GM19239 (cell line): ENCODE measurements at regions not wholly inside any gene's neighbourhood (a gene's known extent, or its start where the extent isn't known, plus 50 kb on each side); places are given as distances from the start of the nearest gene placed in this dataset.
"Not testable (repeated sequence)": the region's sequence is repeated elsewhere in the genome, so short reads cannot be mapped to it uniquely, and the experiment has no call there.

Source experiments
- DNase-seq: peaks from one replicate; pipeline ENCODE4 v3.0.0; 2011; ENCODE audit warnings: low spot score; ENCODE audit not compliant: insufficient read length
- FAIRE-seq: peaks from 2 replicates; lab custom pipeline; 2011; peaks lifted over from hg19 to GRCh38; lab: Jason Lieb, UNC

- DNase-seq (no peak), FAIRE-seq (no peak)
These were observed 89.8 kb upstream of the ACKR3 start for GRCh38 chr2:236479814-236480213.

GRCh38 chr2:236483102-236483501 is 86.5 kb upstream of the ACKR3 start:
- DNase-seq (no peak), FAIRE-seq (no peak)

- DNase-seq: no peak
- no peak for FAIRE-seq
These were observed 84.1 kb upstream of the ACKR3 start for GRCh38 chr2:236485519-236485918.

- not testable (repeated sequence) for FAIRE-seq, DNase-seq
These were observed 80.5 kb upstream of the ACKR3 start for GRCh38 chr2:236489083-236489482.

GRCh38 chr2:236489895-236490404 is 79.7 kb upstream of the ACKR3 start:
- no peak for DNase-seq
- FAIRE-seq: no peak

GRCh38 chr2:236496340-236496739 is 73.3 kb upstream of the ACKR3 start:
- DNase-seq: no peak

GRCh38 chr2:236498369-236498768 is 71.3 kb upstream of the ACKR3 start:
- FAIRE-seq (no peak), DNase-seq (no peak)

More at GRCh38 chr2:236496340-236496739, 73.3 kb upstream of the ACKR3 start:
- no peak for FAIRE-seq

GRCh38 chr2:236499691-236500578 is 69.7 kb upstream of the ACKR3 start:
- DNase-seq: no peak
- FAIRE-seq: no peak

GRCh38 chr2:236501026-236501425 is 68.6 kb upstream of the ACKR3 start:
- DNase-seq (no peak), FAIRE-seq (no peak)

GRCh38 chr2:236501531-236501930 is 68.1 kb upstream of the ACKR3 start:
- FAIRE-seq: no peak
- no peak for DNase-seq

GRCh38 chr2:236503100-236503499 is 66.5 kb upstream of the ACKR3 start:
- DNase-seq (no peak), FAIRE-seq (no peak)

- DNase-seq (no peak), FAIRE-seq (no peak)
These were observed 66.0 kb upstream of the ACKR3 start for GRCh38 chr2:236503583-236503982.

- DNase-seq (no peak), FAIRE-seq (no peak)
These were observed 64.6 kb upstream of the ACKR3 start for GRCh38 chr2:236505041-236505440.

- DNase-seq (no peak), FAIRE-seq (no peak)
These were observed 64.0 kb upstream of the ACKR3 start for GRCh38 chr2:236505648-236506047.

GRCh38 chr2:236507393-236508085 is 62.1 kb upstream of the ACKR3 start:
- DNase-seq (no peak), FAIRE-seq (no peak)

- no peak for DNase-seq
- FAIRE-seq: no peak
These were observed 61.2 kb upstream of the ACKR3 start for GRCh38 chr2:236508466-236508865.

- no peak for DNase-seq
- no peak for FAIRE-seq
These were observed 59.6 kb upstream of the ACKR3 start for GRCh38 chr2:236510034-236510433.

GRCh38 chr2:236511266-236511665 is 58.4 kb upstream of the ACKR3 start:
- FAIRE-seq (no peak), DNase-seq (no peak)

- FAIRE-seq (no peak), DNase-seq (no peak)
These were observed 57.4 kb upstream of the ACKR3 start for GRCh38 chr2:236512267-236512666.

GRCh38 chr2:236512902-236513435 is 56.7 kb upstream of the ACKR3 start:
- FAIRE-seq: peak; percentile 93
- DNase-seq: peak; percentile 68

- no peak for DNase-seq
- FAIRE-seq: no peak
These were observed 55.7 kb upstream of the ACKR3 start for GRCh38 chr2:236513956-236514355.
